Stimulated activated naive CD4-positive, alpha-beta T cell (primary cell): ENCODE measurements at regions not wholly inside any gene's neighbourhood (a gene's known extent, or its start where the extent isn't known, plus 50 kb on each side); places are given as distances from the start of the nearest gene placed in this dataset.

ENCODE experiments used
- DNase-seq, 6 experiments: peaks; one replicate each; lab custom pipeline; 2025; lab: John Stamatoyannopoulos, UW

DNA sequence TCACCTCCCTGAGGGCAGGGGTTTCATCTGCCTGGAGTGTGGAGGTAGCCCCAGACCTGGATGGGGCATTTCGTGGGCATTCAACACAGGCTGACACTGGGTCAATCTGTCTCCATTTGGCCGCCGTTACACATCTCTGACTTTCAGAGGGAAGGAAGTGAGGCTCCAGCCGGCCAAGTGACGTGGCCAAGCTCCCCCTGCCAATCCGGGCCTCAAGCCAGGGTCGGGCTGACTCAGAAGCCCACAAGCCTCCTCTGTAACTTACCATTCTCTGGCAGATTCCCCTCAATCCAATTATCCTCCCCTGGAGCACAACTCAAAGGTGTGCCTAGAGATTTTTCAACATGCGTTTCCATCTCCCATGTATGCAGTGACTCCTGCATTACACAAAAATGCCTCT is 227.6 kb downstream of the KLF13 start:
- no peak for DNase-seq

DNA sequence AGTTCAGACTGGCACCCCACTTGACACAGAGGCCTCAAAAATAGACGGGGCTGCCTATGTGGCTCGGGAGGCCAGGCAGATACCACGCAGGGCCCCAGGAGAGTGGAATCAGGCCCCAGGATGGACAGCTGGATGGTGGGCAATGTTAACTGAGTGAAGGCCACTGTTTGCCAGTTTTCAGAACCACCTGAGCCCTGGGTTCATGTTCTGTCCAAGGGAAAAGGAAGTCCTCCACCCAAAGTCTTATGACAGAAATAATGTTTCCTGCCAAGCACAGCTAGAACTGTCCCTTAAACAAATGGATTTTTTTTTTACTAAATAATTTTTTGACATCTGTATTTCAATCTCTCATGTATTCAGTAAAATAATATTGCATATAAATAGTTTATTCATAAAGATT is 228.4 kb downstream of the KLF13 start:
- no peak for DNase-seq

DNA sequence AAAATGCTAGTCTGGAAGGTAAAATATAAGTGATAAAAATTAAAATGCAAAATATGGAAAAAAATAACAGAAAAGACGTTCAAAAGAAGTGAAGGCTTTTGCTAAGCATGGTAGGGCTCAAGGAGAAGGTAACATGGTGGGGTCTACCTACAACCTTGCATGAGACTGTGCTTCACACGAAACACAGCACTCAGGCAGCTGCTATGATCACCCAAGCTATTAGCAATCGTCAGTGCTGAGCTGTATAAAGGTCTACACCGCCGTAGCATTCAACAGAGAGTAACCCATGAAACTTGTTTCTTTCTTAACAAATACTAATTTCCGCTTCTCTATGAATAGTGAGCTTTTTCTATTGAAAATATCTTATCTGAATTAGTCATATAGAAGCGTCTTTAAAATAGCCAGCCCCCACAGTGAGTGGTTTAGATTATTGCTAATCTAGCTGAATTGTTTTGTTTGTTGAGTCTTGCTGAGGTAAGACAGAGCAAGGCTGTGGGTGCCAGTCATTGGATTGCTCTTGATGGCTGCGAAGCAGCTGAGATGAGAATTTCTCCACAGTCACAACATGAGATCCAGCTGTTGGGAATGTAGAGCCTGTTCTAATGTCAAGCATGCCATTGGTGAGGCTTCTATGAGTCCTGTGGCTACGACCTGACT is 230.0 kb downstream of the KLF13 start:
- DNase-seq: no peak

DNA sequence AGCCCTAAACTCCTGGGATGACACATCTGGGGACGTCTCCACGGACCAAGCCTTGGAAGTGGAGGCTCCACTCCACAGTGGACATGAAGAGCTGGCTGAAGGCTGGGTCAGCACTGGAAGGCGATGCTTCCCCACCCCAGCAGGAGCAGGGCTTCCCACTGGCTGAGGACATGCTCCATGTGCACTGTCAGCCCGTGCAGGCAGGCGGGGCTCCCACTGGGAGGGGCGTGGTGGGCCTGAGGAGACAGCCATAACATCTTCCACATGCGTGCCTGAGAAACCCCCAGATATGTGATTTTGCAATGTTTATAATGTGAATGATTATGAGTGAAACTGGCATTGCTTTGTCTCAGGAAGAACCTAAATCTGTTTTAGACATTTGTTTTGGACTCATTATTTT is 231.3 kb downstream of the KLF13 start:
- DNase-seq: no peak

DNA sequence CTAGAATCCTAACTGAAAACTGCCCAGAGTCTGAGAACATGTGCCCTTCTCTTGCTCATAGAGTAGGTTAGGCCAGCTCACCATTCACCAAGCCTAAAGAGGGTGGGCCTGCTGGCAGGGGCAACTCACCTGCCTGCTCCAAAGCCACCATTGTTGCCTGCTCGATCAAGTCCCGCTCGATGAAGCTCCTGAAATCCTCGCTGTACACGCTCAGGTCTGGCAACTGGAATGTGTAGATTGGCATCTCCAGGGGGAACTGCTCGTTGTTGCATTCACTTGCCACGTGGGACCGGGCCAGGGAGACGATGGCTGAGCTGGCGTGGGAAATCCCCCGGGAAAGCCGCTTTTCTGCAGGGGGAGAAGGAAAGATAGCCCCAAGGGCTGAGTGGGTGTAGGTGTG is 232.2 kb downstream of the KLF13 start:
- DNase-seq: no peak

DNA sequence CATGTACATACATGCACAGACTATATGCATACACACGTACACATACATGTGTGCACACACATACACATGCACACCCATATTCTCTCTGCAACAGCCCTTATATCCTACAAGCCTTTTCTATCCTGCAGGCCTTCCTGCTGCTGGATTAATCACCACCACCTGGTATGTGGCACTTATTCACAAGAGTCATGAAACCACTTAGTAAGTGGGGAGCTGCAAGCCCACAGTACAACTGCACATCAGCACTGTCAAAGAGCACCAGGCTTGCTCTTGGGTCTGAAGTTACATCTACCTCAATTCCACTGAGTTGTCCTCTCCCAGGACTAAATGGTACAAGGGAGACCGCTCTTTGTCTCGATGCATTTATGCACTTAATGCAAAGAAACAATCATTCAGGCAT is 233.2 kb downstream of the KLF13 start:
- DNase-seq: no peak

DNA sequence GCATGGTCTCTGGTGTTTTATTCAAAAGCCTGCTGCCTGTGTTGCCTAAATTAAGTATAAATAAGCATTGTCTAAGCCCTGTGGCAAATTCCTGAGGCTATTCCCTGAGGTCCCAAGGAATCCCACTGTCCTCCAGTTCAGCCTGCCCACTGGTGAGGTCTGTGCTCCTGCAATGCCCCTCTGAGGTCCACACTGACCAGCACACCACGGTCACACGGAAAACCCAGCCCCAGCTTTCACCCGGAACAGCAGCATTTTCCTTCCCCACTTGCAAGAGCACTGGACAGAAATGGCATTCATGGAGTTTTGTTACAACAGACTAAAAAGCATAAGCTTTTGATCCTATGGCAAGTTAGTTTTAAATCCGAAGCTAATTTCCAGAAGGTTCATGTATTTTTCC is 234.0 kb downstream of the KLF13 start:
- no peak for DNase-seq

DNA sequence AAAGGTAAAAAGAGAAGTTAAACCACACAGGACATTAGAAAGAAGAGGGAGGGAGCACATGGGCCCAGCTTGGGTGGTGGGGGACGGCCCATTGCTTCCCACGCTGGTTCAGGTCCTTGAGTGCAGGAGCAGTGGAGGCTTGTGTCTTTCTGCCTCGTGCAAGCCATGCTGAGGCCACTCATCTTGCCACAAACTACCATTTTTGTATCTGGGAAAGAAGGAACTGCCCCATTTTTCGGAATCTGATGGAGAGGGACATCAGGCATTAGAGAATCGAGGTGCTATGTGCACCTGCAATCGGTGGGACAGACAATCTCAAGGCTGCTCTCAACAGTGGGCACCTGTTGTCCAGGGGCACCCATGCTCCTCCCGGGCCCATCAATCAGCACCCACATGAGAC is 234.5 kb downstream of the KLF13 start:
- no peak for DNase-seq

DNA sequence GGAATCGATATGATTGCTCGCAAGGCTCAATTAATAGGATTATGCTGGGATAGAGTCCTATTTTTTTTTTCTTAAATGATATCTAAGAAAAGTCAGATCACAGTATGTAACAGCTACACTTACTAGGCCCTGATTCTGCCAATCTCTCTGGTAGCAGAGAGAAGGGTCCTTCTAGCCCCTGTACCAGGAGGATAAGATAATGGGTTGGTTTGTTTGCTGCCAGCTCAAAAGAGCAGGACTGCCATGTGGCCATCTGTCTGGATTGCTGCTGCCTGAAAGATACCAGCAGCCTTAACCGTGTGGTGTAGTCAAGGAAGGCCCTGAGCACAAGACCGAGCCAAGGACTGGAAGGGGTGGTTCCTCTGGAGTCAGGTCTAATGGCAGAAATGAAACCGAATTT is 236.4 kb downstream of the KLF13 start:
- DNase-seq: no peak

DNA sequence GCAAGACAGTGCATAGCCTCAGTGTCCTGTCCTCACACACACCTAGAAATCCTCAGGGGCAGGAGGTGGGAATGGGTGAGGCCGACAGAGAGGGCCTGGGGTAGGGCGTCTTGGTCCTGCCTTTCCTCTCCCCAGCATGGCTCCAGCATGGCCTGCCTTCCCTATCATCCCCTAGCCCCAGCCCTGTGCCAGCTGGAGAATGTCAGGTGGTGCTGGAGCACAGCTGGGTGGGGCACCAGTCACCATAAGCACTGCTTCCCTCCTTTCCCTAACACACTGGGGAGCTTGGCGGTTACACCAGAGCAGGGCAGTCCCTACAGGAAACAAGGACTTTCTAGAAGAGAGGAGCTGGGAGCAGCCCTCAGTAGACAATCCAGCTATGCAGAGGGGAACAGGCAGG is 236.8 kb downstream of the KLF13 start:
- DNase-seq: no peak

DNA sequence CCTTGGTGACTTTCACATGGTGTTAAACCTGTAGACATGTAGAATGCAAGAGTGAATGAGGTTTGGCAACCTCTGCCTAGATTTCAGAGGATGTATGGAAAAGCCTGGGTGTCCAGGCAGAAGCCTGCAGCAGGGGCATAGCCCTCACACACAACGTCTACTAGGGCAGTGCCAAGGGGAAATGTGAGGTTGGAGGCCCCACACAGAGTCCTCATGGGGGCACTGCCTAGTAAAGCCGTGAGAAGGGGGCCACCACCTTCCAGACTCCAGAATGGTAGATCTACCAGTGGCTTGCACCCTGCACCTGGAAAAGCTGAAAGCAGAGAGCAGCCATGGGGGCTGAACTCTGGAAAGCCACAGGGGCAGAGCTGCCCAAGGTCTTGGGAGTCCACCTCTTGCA is 241.2 kb downstream of the KLF13 start:
- no peak for DNase-seq

DNA sequence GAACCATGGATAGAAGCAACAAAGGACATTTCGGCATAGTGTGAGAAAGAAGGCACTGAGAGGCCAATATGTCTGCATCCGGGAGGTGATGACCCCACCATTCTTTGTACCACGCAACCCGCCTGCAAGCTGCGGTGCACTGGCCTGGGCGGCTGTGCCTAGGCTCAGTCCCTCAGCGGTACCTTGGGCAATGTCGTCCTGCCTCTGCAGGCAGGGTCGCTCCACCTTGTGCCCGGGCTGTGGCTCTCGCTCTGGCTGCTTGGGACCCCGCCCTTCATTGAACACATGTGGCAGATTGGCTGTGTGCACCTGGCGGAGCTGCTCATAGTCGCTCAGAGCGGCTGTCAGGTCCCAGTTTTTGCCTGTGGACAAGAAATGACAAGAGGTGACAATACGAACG is 243.2 kb downstream of the KLF13 start:
- DNase-seq: no peak

DNA sequence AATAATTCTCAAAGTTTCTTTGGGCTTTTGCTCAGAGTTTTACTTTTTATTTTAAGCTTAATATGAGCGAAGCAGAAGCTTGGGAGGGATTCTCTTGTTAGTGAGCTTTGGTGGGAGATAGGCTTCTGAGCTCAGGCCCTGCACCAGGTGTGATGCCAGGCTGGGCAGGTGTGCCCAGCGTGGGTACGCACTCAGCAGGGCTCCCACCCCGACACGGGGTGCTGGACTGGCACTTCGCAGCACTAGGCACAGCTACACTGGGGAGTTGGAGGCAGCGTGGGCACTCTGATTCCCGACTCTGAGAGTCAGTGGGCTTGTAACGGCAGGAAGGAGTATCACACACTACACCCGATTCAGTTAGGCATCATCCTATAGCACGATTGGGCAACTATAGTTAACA is 244.0 kb downstream of the KLF13 start:
- no peak for DNase-seq

DNA sequence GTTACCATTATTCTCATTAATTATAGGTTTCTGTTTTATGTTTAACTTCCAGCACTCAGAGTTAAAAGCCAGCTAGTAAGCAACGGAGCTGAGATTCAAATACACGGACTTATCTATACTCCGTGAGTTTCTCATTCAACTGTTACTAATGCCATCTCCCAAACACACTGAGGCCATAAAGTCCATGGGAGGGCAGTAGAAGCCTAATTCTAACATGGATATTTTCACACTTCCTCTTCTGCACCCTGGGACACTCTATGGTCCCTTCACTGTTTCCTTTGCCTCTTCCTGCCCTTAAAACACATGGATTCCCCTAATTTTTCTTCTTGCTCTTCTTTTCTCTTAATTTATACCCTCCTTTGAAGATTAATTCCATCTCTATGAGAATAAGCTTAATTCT is 245.0 kb downstream of the KLF13 start:
- DNase-seq: no peak

DNA sequence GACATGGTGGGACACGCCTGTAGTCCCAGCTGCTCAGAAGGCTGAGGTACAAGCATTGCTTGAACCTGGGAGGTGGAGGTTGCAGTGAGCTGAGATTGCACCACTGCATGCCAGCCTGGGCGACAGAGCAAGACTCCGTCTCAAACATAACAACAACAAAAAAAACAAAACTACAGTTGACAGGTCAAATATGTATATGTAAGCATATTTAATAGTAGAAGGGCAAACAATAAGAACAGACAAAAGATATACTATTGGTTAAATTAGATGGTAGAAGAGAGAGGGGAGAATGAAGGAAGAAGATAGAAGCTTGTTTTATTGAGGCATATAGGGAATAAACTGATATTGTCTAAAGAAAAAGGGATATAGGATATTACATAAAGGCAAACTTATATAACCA is 247.1 kb downstream of the KLF13 start:
- DNase-seq: no peak

DNA sequence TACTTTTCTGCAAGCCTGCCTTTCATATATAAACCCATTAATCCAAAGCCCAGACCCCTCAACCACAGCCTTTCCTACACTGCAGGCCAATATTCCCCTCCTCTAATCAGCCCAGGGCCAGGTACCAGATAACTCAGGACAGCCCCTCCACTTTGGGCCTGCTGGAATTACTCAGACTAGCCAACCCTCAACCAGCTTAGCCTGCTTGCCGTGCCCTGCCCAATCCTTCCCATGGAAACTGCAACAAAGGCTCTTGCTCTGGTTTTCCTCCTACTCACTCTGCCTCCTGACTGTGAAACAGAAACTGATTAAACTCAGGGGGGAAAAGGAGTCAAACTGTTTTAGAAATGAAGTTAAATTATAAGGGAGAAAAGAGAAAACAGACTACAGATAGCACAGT is 248.1 kb downstream of the KLF13 start:
- DNase-seq: no peak

DNA sequence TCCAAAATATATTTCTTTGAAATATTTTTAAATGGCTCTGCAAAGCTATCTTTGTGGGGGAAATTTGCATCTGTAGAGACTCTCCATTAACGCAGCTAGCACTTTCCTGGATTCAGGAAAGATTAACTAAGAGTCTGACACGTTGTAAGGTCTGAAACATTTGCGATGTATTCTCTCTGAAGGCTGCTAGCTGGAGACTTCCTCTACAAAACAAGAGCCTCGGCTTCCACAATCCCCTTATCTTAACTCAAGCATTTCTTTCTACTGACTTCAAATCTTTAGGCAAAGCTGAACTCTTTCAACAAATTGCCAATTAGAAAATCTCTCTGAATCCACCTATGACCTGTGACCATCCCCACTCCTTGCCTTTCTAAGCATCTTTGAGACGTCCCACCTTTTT is 250.5 kb downstream of the KLF13 start:
- no peak for DNase-seq

DNA sequence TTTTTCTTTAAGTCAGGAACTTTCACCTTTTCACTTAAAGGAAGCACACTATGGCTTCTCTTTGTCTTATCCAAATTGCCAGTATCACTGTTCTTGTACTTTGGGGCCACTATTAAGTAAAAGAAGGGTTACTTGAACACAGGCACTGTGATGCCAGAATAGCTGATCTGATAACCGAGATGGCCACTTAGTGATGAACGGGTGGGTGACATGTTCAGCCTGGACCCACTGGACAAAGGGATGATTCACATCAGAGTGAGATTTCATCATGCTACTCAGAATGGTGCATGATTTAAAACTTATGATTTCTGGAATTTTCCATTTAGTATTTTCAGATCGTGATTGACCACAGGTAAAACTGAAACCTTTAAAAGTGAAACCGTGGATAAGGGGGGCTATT is 252.6 kb downstream of the KLF13 start:
- no peak for DNase-seq

DNA sequence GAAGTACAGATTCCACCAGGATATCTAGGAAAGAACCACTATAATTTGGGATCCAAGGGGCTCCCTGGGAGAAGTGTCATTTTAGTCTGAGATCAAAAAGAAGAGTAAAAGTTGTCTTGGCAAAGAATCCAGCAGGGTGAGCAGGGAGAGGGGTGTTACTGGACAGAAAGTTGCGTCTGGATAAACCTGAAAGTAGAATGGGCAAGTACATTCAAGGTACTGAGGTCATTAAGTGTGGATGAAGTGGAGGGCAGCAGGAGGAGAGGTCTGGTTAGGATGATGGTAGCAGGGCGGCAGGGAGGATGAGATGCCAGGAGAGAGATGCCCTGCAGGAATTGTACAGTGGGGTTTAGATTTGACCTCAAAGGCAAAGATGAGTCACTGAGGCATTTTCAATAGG is 253.3 kb downstream of the KLF13 start:
- DNase-seq: no peak

DNA sequence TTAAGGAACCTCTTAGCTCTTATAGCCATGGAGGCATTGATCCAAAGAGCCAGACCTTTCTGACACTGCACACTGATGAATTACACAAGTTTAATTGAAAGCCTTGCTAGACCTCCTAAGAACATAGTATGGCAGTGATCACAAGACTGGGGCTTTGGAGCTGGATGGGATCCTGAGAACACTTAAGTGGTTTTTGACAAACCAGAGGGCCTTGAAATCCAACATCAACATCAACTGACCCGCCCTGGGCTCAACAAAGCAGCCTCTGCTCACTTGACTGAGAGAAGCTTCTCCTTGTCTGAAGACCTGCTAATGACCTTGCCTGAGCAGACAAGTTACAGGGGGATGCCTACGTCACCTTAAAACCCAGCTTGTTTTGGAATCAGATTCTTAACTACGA is 257.6 kb downstream of the KLF13 start:
- DNase-seq: no peak

DNA sequence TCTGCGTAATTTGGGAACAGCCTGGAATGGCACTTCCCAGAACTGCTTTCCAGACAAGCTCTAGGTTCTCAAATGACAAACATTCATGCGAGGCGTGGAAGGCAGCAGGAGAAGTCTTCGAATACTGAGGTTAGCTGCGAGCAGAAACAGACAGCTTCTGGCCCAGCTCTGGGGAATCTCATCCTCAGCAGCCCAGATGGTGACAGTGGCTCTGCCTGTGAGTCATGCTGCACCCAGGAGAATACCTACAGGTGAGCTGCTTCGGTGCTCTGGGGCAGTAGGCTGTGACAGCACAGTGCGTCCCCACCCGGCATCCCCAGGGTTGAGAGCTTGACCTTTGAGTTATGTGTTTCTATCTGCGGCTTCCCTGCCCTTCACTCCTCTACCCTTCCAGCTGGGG is 258.6 kb downstream of the KLF13 start:
- DNase-seq: no peak

DNA sequence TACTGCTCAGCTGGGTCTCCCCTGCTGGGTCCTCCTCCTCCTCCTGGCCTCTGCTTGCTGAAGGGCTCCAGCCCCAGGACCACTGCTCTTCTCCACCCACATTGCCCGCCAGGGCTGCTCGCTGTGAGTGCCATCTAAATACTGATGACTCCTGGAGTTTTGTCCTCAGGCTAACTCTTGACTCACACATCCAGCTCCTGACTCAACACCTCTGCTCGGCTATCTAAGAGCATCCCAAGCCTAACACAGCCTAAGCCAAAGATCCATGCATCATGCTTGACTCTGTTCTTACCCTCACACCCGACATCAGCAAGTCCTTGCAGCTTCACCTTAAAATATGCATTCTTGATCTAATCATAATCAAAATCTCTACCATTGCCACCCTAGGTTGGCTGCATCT is 260.2 kb downstream of the KLF13 start:
- DNase-seq: no peak

DNA sequence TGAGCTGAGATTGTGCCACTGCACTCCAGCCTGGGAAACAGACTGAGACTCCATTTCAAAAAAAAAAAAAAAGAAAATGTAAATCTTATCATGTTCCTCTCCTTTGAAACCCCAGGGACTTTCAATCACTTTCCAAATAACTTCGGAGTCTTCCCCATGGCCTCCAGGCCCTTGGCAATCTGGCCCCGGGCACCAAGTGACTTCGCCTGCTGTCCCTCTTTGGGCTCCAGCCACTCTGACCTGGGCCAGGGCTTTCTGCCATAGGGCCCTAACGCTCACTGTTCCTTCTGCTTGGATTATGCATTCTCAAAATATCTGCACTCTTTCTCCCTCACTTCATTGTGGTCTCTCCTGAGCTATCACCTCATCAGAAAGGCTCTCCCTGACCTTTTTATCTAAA is 260.9 kb downstream of the KLF13 start:
- DNase-seq: no peak

DNA sequence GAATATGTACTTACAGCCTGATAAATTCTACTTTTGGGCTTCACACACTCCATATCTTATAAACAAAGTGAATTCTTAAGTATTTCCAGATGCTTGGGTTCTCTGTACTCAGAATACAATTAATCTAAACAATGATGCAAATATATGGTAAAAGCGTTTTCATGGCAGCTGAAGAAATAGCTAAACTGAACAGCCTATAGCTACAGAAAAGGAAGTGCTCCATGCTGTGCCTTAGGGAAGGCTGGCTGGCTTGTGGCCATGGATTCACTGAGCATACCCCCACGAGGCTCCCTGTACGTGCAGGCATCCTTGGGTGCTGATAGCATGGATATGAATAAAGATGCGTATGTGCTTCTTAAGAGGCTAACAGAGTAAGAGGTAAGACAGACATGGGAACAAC is 264.0 kb downstream of the KLF13 start:
- no peak for DNase-seq

DNA sequence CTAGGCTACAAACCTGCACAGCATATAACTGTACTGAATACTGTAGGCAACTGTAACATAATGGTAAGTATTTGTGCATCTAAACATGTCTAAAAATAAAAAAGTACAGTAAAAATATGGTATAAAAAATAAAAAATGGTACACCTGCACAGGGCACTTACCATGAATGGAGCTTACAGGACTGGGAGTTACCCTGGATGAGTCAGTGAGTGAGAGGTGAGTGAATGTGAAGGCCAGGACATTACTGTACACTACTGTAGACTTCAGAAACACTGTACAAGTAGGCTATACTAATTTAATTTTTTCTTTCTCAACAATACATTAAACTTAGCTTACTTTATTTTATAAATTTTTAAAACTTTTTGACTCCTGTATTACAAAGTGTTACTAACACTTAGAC is 265.3 kb downstream of the KLF13 start:
- DNase-seq: no peak
